GM18907 (cell line): ENCODE measurements at regions not wholly inside any gene's neighbourhood (a gene's known extent, or its start where the extent isn't known, plus 50 kb on each side); places are given as distances from the start of the nearest gene placed in this dataset.
"Not testable (repeated sequence)": the region's sequence is repeated elsewhere in the genome, so short reads cannot be mapped to it uniquely, and the experiment has no call there.

Experiments
- ATAC-seq: cut with Tn5 transposase; IDR thresholded peaks from one replicate; pipeline ENCODE4 v1.9.1; 2021; ENCODE audit warnings: mild to moderate bottlenecking, moderate library complexity; ENCODE audit not compliant: unreplicated experiment

DNA sequence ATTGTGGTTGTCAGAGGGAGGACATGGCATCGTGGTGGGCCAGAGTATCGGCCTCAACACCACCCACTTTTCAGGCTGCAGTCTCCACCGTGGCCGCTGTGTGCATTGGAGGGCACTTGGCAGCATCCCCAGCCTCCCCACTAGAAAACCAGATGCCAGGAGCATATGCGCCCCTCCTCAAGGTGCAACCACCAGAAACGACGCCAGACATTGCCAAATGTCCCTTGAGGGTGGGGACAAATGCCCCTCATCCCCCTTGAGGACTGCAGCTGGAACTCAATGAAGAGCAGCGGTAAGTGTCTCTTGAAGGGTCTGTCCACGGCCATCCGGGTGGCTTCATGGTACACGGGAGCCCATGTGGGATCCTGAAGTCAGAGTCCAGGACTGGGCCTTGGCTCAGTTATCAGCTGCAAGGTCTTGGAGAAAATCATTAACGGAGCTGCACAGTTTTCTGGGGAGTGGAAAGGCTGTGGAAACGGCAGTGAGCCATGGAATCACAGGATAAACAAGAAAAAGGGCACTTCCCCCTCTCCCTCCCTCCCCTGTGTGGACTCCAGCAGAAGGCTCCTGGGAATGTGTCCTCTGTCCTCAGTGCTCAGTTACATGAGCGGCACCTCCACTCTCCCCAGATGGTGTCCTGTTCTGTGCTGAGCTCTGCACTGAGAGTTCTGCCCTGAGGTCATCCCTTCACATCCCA, 324.4 kb upstream of the B3GAT1 start:
- ATAC-seq = no peak

DNA sequence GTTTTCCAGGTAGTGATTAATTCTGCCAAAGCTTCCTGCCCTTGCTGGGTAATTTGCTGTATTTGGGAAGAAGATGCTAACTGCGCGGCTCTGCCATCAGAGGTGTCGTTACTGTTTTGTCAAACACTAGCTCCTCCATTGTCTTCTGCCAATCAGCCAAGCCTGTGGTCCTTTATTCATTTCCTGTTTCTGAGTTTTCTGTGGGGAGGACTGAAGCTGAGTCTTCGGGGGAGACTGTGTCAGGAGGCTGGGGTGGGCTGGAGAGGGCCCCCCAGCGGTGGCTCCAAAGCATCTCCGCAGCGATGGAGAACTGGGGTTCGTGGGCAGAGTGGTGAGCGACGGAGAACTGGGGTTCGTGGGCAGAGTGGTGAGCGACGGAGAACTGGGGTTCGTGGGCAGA, 322.9 kb upstream of the B3GAT1 start:
- no peak for ATAC-seq

DNA sequence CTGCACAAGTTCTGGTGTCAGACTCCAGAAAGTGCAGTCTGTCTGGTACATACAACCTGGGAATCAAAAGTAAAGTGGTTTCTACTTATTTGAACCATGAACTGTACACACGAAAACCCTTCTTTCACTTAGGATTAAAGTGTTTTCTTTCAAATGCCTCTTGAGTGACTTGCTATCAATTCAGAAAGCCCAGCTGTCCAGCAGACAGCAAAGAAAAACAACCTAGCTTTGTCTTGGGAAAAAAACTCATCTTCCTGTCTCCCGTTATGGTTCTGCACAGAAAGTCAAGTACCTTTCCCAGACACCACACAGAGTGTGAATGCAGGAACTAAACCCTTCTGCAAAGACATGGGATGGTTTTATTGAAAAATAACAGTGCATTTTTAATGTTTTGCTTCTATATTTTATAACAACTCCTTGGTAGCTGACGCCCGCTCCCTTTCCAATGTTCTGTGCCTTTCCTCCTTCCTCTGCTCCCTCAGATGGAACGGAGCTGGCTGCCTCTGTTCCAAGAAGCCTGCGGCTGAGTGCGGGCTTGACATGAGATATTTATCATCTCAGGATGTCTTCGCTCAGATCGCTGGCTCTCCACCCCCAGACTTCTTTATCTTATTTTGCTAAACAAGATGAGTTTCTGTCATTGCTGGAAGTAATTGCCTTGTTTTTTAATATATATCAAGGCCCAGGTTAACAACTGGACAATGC, 322.3 kb upstream of the B3GAT1 start:
- no peak for ATAC-seq

DNA sequence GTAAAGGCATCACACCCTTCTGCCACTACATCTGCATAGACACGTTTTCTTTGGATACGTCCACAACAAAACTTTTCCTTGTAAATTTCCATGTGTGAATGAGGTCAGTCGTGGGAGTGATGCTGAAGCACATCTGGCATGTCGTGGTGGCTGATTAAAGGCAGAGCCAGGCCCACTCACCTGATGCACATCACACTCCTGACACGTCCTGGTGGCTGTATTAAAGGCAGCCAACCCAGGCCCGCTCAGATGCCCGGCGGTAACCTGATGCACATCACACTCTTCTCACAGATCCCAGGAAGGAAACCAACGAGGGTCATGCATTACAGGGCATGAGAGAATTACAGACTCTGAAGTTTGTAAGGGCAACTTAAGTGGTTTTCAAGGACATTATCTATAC, 321.6 kb upstream of the B3GAT1 start:
- no peak for ATAC-seq

DNA sequence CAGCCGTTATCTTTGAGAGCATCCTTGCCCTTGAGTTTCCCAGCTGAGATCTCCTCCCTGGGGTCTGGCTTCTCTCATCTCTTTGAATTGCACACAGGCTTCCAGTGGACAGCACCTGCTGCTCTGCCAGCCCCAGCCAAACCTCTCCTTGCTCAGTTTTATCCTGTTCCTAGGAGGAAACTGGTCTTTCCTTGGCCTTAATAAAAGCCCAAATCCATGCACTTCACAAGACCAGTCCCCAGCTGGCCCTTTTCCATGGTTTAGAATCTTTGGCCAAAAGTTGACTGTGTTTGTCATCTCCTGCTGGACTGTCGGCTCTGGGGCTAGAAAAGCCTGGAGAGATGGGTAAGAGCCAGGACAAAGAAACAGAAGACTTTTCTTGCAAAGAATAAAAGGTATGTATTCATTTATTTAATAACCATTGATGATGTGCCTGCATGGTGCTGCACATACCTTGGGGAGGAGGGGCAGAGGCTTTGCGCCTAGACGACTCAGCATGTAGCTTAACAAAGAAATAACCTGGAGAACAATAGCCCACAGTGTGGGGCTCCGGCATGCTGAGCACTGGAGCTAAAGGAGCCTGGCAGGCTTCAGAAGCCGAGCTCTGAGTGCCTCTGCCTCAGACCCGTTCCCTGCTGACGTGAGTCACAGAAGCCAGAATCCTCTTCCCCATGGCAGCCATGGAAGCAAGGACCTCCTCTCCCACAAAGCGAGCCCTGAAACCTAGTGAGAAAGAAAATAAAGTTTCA, 319.3 kb upstream of the B3GAT1 start:
- no peak for ATAC-seq

DNA sequence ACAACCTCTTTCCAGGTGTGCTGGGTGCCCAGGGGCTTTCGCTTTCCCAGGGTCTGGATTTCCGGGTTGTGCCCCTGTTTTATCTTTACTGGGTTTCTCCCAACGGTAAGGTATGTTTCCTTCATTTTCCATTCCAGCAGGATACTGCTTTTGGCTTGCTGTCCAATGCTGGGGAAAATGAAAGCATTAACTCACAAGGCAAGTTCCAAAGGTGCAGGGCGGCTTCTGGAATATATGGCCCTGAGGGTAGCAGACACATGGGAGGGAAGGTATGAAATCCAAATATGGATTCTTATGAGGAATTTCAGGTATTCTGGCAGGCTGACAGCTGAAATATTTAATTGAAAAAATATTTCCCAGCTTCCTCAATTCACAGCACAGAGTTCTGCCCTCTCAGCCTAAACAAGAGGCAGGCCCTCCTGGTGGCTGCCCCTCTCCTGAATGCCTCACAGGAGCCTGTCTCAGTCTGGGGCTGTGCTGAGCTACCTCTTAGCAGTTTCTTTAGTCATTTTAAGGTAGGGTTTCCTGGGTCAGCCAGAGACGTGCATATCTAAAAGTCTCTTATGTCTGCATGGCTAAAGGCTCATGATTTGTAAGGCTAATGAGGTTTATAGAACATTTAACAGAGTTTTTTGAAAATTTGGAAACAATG, 318.6 kb upstream of the B3GAT1 start:
- ATAC-seq = no peak

DNA sequence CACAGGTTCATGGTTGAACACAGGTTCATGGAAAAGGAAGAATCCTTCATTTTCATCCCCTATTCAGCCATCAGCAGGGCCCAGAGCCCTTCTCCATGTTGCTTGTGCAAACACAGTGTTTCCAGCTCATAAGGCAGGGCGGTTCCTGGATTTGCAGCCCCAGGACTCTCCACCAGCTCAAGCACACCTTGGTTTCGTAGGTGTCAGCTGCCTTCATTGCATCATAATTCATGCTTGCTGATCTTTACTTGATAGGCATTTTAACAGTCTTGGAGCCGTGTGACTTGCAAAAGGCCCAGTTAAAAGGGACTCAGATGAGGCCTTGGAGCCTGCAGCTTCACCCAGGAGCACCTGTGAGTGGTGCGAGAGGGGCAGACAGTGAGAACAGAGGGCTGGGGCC, 318.1 kb upstream of the B3GAT1 start:
- ATAC-seq = no peak

DNA sequence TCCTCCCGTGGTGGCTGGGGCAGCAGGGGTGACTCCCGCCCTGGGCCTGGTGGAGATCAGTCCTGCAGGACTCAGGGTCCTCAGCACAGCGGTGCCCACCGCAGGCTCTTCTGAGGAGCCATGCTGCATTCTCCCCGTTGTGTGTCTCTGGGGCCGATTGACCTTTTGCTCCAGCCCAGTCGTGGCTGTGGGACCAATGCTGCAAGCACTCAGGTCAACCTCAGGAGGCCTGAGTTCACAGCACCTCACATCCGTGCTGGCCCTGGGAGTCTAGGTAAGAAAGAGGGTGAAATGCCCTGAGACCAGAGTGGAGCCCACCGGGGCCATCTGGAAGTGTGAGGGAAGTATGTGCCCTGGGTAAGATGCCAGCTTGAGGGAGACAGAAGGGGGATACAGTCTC, 316.1 kb upstream of the B3GAT1 start:
- no peak for ATAC-seq

DNA sequence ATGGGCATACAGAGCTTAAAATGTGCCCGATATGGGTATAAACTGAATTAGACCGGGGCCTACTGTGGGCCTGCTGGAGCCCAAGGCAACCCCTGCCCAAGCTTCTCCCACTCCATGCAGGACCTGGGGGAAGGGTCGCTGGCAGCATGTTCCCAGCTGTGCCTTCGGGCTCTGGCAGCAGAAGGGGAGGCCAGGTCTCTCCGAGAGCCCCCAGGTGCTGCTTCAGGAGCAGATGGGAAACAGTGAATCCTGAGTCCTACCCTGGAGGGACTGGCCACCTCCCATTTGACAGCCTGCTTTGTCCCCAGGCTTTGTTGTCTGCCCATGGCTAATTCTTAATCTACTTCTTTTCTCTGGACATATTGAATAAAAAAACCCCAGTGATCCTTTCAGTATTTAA, 315.6 kb upstream of the B3GAT1 start:
- ATAC-seq = no peak

DNA sequence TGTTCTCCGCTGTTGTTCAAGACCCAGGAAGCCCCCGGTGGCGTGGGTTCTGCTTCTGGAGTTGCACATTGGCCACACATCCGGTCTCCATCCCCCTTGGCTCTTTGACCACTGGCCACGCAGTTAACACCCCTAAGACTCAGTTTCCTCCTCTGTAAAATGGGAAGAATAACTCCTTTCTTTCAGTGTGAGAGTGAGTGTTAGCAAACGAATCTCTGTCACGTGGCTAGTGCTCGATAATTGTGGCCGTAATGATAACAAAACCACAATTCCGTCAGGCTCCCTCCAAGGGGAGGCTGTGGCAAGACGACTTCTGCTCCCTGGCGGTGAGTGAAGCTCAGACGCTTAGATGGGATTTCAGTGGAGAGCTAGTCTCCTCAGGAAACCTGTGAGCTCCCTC, 315.2 kb upstream of the B3GAT1 start:
- no peak for ATAC-seq

DNA sequence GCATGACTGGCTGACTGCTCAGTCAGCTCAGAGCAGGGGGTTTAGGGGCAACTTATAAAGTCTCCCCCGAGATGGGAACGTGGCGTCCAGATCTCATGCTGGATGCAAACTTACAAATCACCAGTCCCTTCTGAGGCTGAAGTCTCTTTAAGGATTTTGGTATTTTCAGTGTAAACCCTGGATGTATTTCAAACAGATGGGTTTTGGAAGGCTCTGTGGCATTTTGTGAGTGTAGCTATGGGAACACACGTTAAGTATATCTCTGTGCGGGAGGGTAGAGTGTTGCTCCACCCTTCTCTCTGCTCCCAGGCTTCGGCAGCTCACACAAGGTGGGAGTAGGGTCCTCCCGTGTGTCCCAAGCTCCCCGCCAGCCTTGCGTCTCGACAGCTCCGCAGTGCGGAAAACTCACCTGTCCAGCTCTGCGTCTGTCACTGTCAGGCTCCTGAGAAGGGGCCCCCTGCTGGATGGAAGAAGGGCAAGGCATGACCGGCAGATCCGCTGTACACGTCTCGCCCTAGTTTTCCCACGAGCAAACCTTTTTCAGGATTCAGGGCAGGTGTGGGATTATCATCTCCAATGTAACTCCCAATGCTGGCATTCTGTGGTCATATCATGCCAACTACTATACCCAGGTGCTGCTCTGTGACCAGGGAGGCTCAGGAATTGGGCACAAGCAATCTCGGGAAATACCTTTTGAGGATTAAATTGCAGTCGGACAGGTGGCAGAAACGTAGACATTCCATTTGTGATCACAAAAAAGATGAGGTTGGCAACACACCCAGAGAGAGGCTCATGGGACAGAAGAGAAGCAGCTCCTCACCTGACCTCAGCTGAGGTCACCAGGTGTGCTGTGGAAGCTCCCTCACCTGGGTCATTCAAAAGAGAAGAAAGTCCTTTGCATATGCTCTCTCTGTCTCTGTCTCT, 313.9 kb upstream of the B3GAT1 start:
- no peak for ATAC-seq

DNA sequence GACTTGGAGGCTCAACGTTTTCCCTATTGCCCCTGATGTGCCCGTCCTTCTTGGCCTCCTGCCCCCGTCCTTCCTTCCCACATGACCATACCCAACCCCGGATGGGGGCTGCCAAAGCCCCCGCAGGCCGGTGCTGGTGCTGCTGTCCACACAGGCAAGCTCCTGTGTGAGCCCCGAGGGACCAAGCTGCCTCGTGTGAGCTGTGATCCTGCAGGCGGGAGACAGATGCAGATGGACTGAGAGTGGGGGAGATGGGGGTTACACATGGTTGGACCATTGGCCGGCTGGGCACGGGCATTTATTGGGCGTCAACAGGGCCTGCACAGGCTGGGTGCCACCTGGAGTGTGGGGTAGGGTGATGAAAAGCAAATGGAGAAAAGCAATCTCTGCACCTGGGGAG, 313.2 kb upstream of the B3GAT1 start:
- ATAC-seq = no peak

DNA sequence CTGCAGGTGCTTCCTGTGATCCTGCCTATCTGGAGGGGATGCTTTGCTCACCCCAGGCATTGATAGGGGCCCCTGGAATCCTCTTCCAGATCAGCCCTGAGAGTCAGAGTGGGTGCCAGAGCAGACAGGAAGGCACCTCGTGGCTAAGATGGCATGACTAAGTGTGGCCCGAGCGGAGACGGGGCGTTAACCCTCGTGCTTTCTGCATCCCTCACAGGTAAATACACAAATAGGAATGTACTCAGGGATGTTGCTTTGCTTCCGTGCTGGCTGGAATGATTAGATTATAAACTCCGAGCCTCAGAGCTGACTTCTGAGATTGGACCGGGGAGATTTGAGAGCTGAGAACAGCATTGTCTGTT, 312.7 kb upstream of the B3GAT1 start:
- ATAC-seq = no peak

DNA sequence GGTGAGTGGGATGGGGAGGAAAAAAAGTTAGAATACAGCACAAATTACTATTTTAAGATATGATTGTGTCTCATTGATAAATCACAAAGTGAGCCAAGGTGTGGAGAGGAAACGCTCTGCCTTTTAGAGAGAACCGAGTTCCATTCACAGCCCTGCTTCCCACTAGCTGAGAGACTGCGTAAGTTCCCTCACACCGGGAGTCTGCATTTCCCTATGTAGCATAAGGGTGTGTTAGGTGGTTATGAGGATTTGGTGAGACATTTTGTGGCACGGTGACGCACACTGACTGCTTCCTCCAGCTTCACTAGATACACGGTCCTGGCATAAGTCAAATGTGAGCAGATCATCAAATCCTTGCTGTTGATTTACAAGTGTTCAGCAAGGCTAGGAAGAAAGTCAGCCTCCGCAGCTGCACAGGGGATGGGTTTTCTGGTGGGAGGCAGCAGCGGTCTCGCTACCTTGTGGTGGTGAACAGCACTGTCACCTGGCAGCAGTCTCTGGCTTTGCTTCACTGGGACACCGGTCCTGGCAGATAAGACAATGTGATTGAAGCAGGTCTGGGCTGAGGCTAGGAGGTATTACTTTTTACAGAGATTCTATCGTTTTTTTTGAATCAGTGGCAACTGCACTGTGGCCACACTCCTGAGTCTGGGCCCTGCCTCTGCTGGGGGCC, 312.2 kb upstream of the B3GAT1 start:
- ATAC-seq = no peak

DNA sequence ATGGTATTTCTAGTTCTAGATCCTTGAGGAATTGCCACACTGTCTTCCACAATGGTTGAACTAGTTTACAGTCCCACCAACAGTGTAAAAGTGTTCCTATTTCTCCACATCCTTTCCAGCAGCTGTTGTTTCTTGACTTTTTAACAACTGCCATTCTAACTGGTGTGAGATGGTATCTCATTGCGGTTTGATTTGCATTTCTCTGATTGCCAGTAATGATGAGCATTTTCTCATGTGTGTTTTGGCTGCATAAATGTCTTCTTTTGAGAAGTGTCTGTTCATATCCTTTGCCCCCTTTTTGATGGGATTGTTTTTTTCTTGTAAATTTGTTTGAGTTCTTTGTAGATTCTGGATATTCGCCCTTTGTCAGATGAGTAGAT, 308.6 kb upstream of the B3GAT1 start:
- not testable (repeated sequence) for ATAC-seq

DNA sequence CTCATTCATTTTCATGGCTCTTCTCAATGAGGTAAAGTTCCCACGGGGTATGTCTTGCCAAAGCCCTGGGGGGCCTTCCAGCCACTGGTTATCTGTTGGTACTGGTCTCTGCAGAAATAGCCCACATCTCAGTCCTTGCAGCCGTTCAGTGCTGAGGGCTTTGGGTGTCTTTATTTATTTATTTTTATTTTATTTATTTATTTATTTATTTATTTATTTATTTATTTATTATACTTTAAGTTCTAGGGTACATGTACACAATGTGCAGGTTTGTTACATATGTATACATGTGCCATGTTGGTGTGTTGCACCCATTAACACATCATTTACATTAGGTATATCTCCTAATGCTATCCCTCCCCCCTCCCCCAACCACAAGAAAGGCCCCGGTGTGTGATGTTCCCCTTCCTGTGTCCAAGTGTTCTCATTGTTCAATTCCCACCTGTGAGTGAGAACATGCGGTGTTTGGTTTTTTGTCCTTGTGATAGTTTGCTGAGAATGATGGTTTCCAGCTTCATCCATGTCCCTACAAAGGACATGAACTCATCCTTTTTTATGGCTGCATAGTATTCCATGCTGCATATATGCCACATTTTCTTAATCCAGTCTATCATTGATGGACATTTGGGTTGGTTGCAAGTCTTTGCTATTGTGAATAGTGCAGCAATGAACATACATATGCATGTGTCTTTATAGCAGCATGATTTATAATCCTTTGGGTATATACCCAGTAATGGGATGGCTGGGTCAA, 308.1 kb upstream of the B3GAT1 start:
- ATAC-seq = not testable (repeated sequence)

DNA sequence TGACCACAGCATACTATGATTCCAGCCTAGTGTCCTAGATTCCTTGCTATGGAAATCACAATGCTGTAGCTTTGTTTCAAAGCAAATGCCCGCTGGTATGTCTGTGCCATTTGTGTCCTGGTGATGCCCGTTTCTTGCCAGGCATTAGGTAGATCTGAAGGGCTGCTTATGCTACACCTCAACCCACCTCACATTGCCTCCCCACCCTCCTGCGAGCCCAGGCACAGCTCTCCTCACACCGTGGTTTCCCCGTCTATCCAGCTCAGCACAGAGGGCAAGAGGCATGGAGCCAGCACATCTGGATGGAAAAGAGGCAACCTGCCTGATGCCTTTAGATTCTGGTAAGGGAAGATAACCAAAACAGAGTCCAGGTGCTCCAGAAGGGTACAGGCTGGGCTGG, 307.4 kb upstream of the B3GAT1 start:
- no peak for ATAC-seq

DNA sequence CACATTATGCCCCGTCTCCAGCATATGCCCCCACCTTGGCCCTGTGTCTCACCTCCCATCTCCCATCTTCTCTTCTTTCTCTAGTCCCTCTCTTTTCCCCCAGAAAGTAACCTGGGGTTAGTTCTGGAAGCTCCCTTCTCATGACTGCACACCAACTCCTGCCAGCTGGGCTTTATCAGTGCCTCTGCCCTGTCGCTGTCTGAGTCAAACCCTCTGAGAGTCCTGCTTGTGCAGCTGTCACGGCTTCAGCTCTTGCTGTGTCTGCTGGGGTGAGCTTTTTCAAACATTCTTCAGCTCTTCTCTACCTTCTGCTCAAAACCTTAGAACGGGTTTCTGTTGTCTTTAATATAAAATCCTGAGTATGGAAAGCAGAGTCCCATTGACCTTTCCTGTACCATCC, 304.5 kb upstream of the B3GAT1 start:
- no peak for ATAC-seq

DNA sequence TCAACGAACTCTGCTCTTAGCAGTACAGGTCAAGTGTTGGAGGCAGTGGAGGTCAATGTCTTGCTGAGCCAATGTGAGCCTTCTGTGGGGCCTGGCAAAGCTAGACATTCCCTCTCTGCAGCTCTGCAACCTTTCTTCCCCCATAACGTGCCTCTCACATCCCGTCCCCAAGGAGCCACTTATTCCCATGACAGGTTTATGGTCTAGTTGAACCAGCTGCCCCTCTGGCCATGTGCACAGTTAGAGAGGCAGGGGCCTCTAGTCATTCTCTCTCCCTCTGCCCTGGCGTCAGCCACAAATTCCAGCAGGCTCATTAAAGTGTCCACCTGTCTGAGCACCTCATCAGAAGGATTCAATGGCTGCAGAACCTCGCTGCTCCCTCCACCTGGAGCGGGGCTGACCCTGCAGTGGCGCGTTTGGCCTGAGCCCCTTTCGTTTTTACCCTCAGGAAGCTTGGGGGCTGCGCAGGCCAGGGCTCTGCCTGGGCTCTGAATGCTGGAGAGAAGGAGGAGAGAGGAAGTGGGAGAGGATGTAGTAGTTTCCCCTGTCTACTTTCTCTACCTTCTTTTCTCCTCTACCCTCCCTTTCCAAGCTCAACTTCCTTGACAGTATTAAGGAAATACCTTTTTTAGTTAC, 302.1 kb upstream of the B3GAT1 start:
- no peak for ATAC-seq
